Left hindlimb (tissue), 1 donor: ENCODE measurements at regions not wholly inside any gene's neighbourhood (a gene's known extent, or its start where the extent isn't known, plus 50 kb on each side); places are given as distances from the start of the nearest gene placed in this dataset.
"Not testable (repeated sequence)": the region's sequence is repeated elsewhere in the genome, so short reads cannot be mapped to it uniquely, and the experiment has no call there.

Source experiments
- DNase-seq: peaks from one replicate; pipeline ENCODE4 v3.0.0-alpha.2; 2018

DNA sequence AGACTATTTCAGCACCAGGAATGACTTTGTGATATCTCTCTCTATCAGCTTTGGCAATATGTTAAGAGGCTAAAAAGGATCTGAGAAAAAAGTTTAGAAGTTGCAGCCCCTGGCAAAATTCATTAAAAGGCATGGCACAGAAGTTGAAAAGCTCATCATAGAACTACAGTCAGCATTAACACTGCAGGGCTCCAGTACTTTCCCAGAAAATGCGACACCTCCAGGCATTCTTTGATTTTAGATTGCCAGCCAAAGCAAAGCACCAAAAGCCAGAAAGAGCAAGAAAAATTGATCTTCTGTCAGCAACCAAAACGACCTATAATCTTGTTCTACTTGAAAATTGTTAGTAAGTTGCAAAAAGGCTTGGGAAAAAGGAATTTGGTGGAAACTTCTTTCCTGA is 713.5 kb downstream of the FSCB start:
- DNase-seq: no peak

GRCh38 chr14:43792980-43793379 is 714.1 kb downstream of the FSCB start:
- DNase-seq: no peak

DNA sequence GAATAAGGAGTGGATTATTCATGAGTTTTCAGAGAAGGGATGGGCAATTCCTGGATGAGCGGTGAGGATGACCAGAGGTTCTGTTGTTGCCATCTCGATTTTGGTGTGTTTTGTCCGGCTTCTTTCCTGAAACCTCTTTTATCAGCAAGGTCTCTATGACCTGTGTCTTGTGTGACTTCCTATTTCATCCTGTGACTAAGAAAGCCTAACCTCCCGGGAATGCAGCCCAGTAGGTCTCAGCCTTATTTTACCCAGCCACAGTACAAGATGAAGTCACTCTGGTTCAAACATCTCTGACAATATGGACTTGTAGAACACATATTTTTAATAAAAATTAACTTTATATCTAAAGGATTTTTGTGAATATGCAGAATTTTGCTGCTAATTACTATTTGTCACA is 716.4 kb downstream of the FSCB start:
- no peak for DNase-seq

- no peak for DNase-seq
Observed at GRCh38 chr14:43789458-43789857, 717.6 kb downstream of the FSCB start.

DNA sequence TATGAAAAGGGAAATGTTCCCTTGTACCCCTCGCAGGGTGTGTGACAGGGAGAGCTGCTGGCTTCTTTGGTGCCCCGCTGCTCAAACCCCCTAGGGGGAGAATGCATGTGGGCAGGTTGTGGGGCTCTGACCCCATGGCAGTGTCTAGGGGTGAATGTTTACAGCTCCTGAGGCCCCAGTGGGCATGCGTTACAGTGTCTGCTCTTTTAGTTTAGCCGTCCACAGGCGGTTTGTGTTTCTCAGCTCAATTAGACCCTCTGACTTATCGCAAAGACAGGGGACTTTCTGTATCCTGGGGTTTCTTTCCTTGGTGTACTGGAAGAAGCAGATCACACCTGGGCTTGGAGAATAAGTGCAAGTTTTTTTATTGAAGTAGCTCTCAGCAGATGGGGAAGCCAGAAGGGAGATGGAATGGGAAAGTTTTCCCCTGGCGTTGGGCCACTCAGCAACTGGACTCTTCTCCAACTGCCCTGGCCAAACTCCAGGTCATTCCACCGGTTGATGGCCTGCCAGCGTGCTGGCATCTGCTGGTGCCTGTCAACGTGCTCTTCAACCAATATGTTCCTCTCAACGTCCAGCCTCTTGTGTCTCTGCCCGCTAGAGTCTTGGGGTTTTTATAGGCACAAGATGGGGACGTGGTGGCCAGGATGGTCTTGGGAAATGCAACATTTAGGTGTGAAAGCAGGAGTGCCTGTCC is 720.9 kb downstream of the FSCB start:
- peak; percentile 38 for DNase-seq

DNA sequence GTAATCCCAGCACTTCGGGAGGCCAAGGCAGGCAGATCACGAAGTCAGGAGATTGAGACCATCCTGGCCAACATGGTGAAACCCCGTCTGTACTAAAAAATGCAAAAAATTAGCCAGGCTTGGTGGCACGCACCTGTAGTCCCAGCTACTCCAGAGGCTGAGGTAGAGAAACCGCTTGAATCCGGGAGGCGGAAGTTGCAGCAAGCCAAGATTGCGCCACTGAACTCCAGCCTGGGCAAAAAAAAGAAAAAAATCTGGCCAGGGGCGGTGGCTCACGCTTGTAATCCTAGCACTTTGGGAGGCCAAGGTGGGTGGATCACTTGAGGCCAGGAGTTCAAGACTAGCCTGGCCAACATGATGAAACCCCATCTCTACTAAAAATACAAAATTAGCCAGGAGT is 722.7 kb downstream of the FSCB start:
- DNase-seq: not testable (repeated sequence)

GRCh38 chr14:43778937-43779639 is 728.0 kb downstream of the FSCB start:
- no peak for DNase-seq

GRCh38 chr14:43778570-43778936 is 728.5 kb downstream of the FSCB start:
- DNase-seq: no peak

DNA sequence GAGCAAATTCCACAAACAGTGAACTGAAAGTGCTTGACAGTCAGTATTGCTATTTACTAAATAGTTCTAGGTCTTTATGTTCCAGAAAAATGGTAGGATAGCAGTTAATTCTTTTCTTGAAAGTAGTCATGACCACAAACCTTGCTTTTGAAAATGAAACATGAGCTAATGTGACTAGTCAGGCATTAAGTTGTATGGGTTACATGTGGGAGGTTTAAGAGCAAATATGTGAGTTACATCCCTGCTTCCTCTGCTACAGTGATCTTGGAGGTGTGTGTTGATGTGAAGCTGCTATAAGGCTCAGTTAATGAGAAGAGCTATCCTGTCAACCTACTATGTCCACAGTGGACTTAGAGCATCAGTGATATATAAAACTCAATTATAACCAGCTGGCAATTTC is 741.6 kb downstream of the FSCB start:
- no peak for DNase-seq

DNA sequence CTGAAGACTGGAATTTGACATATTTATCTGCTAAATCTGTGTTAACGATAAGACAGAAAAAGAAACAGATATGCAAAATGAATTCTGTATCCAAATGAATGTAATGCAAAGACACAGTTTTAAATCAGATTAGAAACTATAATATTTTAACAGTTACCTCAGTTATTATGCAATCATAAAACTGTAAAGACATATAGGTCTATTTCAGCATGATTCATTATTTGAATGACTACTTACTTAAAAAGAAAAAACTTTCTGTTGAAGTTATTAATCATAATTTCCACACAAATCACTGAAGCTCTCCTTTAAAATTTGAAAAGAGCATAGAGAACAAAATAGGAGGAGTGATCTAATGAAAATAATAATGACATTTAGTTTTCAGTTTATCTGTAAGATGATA is 742.6 kb downstream of the FSCB start:
- no peak for DNase-seq

DNA sequence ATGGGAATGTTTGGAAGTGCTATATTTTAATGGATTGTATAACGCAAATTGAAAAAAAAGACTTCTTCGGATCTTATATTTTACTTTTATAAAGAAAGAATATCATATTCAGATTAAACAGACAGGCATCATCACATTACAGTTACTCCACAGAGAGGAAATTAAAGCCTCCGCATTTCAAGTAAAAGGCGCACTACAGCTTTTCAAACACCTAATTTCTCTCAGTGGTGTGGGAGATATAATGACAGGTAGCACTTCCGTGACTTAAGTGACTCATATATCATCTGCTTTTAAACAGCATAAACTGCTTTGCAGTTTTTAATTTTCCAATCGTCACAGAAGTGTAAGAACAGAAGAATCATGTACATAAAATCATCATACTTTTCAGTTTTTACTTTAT is 751.4 kb downstream of the FSCB start:
- DNase-seq: no peak

DNA sequence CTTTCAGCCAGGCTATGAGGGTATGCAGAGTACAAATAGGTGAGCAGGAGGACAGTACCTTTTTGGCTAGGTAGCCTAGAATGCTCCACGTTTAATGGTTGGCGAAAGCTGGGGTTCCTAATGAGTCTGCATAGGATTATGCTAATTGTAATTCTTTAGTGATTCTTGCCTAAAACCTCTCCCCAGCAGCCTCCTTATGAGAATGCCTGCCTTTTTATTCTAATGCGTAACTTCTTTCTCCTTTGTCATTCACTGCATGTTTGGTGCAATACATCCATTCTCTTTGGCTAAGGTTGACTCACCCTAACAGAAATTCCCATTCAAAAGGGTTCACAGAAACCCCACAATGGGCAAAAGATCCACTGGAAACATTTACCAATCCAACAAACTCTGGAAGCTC is 752.2 kb downstream of the FSCB start:
- DNase-seq: no peak

GRCh38 chr14:43745746-43746145 is 761.3 kb downstream of the FSCB start:
- DNase-seq: no peak

DNA sequence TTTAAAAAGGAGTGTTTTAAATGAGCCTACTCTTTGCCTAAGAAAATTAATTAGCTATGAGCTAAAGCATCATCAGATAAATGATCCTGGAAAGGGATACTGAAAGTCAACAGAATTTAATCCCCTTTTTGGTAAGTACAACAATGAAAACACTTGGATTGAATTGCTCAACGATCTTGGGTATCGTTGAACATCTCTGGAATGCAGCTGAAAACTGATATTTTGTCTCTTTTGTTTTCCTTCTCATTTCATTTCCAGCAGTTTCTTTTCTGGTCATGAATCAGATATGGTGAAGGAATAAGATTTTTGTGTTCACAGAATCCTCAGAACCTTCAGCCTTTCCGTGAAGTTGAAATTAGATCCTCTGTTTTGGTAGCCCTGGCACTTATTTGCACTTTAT is 771.2 kb downstream of the FSCB start:
- no peak for DNase-seq

GRCh38 chr14:43729143-43729542 is 777.9 kb downstream of the FSCB start:
- DNase-seq: no peak

- DNase-seq: no peak
Observed at GRCh38 chr14:43706900-43707299, 800.2 kb downstream of the FSCB start.

GRCh38 chr14:43698561-43699284 is 808.4 kb downstream of the FSCB start:
- not testable (repeated sequence) for DNase-seq

- no peak for DNase-seq
Observed at GRCh38 chr14:43697003-43697402, 810.1 kb downstream of the FSCB start.

GRCh38 chr14:43692706-43693105 is 814.4 kb downstream of the FSCB start:
- DNase-seq: no peak

DNA sequence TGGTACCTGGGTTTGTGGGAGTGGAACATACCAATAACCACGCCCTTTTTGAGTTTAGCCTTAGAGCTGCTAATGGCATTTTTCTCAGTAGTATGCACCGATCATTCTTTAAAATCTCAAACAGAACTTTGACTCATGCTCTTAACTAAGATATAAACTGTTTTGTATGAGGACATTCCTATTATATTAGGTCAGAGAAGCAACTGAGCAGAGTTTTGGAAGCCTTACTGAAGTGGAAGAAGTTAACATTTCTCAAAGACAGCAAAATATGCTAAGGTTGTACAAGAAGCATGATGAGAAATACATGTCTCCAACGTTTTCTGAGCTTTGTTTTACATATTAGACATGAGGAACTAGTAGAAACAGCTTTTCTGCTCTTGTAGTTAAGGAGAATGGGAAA is 819.2 kb downstream of the FSCB start:
- DNase-seq: no peak

DNA sequence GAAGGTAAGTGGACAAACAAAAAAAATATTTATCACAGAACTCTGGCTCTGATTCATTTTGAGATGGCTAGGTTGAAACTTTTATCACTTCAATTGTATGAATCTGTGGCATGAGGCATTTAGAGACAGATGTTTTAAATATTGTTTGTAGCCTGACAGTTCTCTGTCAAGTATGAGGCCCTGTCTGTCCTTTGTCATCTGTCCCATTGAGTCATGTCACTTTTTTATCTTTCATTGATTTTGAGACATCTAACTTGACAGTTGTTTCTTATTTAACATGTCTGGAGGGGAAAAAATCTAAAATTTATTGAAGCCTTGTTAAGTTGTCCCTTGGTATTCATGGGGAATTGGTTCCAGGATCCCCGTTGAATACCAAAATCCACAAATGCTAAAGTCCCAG is 829.5 kb downstream of the FSCB start:
- no peak for DNase-seq

DNA sequence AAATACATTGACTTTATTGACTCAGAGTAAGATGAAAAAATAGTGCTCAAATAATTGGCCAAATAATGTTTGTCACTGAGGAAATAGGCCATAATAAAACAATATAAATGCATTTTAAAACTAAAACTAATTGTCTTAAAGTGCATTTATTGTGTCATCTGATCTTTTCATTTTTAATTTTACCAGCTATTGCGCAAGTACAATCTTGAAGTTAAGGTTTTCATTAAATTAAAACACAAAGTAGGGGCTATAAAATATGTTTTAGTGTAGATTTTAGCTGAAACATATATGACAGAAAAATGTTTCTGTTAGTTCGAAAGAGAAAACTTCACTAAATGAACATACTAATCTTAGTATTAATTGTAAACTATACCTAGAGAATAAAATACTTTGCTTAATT is 832.8 kb downstream of the FSCB start:
- DNase-seq: no peak

DNA sequence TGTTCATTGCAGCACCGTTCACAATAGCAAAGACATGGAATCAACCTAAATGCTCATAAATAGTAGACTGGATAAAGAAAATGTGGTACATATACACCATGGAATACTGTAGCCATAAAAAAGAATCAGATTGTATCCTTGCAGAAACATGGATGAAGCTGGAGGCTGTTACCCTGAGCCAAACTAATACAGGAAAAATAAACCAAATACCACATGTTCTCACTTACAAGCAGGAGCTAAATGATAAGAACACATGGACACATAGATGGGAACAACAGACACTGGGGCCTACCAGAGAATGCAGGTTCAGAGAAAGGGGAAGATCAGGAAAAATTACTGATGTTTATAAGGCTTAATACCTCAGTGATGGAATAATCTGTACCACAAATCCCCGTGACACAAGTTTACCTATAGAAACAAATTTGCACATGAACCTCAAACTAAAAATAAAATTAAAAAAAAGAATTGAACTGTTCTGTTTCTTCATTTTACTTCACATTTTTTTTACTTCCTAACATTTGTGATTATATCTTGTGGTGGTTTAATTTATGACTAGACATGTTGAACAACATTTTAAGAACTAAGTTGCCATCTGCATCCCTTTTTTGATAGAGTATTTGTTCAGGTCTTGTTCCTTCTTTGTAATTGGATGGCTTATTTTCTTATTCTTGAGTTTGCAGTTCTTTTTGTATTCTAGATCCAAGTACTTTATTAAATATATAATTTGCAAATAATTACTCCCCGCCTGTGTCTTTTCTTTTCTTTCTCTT is 835.2 kb downstream of the FSCB start:
- DNase-seq: no peak
